Neuronal stem cell (in vitro differentiated cells): ENCODE measurements at regions not wholly inside any gene's neighbourhood (a gene's known extent, or its start where the extent isn't known, plus 50 kb on each side); places are given as distances from the start of the nearest gene placed in this dataset.
A peak's percentile ranks its signal among the peaks of the same experiment; 100 is the strongest.

Source experiments
- DNase-seq: peaks from one replicate; pipeline ENCODE4 v3.0.0-alpha.2; 2013; ENCODE audit warnings: low spot score
- H2AFZ ChIP-seq: one replicate; pipeline ENCODE4 v1.6.1; 2013; ENCODE audit warnings: mild to moderate bottlenecking, low read length, inconsistent platforms
- H2AK5ac ChIP-seq: 2 replicates; pipeline ENCODE4 v1.6.1; 2013; ENCODE audit warnings: low read depth, mild to moderate bottlenecking, inconsistent platforms, low read length, moderate library complexity, mixed read lengths
- H2BK120ac ChIP-seq: 2 replicates; pipeline ENCODE4 v1.6.1; 2013; ENCODE audit warnings: low read depth, mild to moderate bottlenecking, inconsistent platforms, low read length, moderate library complexity, mixed read lengths
- H2BK12ac ChIP-seq: one replicate; pipeline ENCODE4 v1.6.1; 2013; ENCODE audit warnings: low read length, inconsistent platforms
- H2BK15ac ChIP-seq: 2 replicates; pipeline ENCODE4 v1.6.1; 2013; ENCODE audit warnings: mild to moderate bottlenecking, low read length, inconsistent platforms, mixed read lengths
- H2BK5ac ChIP-seq: one replicate; pipeline ENCODE4 v1.6.1; 2013; ENCODE audit warnings: inconsistent platforms, mild to moderate bottlenecking, low read length, moderate library complexity
- H3K14ac ChIP-seq: one replicate; pipeline ENCODE4 v1.6.1; 2013; ENCODE audit warnings: low read length, inconsistent platforms
- H3K18ac ChIP-seq: 2 replicates; pipeline ENCODE4 v1.6.1; 2013; ENCODE audit warnings: low read length, inconsistent platforms
- H3K23ac ChIP-seq: 2 replicates; pipeline ENCODE4 v1.6.1; 2013; ENCODE audit warnings: low read depth, mild to moderate bottlenecking, mixed read lengths, low read length, inconsistent platforms; ENCODE audit not compliant: poor library complexity
- H3K27ac ChIP-seq: replicated peaks from 3 replicates; pipeline ENCODE4 v1.5.1; 2013; ENCODE audit warnings: low read length, inconsistent platforms
- H3K27me3 ChIP-seq, 3 experiments: 2 replicates each; pipeline ENCODE4 v1.6.1; 2013; ENCODE audit warnings: low read length in 3 of 3, mild to moderate bottlenecking in 2 of 3, inconsistent platforms in 1 of 3, low read depth in 1 of 3, mixed read lengths in 1 of 3, moderate library complexity in 1 of 3; ENCODE audit not compliant: control insufficient read depth in 3 of 3, insufficient read depth in 3 of 3
- H3K36me3 ChIP-seq, 2 donors: replicated peaks in 1 of 2; 2 replicates each; pipeline ENCODE4 v1.6.1; 2013; ENCODE audit warnings: low read length in 2 of 2; ENCODE audit not compliant: control insufficient read depth in 2 of 2, insufficient read depth in 2 of 2
- H3K4ac ChIP-seq: 2 replicates; pipeline ENCODE4 v1.6.1; 2013; ENCODE audit warnings: inconsistent platforms, mild to moderate bottlenecking, low read length, moderate library complexity
- H3K4me1 ChIP-seq, 2 donors: 1 replicate in 1 of 2; 2 replicates in 1 of 2; pipeline ENCODE4 v1.6.1; 2013; ENCODE audit warnings: low read length in 2 of 2, low read depth in 1 of 2; ENCODE audit not compliant: control insufficient read depth in 2 of 2, insufficient read depth in 1 of 2
- H3K4me2 ChIP-seq: one replicate; pipeline ENCODE4 v1.6.1; 2013; ENCODE audit warnings: mild to moderate bottlenecking, low read length, inconsistent platforms; ENCODE audit not compliant: insufficient read depth, poor library complexity, severe bottlenecking
- H3K4me3 ChIP-seq, 2 donors: 2 replicates each; pipeline ENCODE4 v1.5.1; 2013; ENCODE audit warnings: low read length in 2 of 2, mild to moderate bottlenecking in 2 of 2, inconsistent platforms in 1 of 2, moderate library complexity in 1 of 2
- H3K79me1 ChIP-seq: one replicate; pipeline ENCODE4 v1.6.1; 2013; ENCODE audit warnings: low read depth, mild to moderate bottlenecking, inconsistent platforms, low read length, moderate library complexity
- H3K9ac ChIP-seq: one replicate; pipeline ENCODE4 v1.6.1; 2013; ENCODE audit warnings: mild to moderate bottlenecking, low read depth, low read length, inconsistent platforms; ENCODE audit not compliant: poor library complexity
- H3K9me3 ChIP-seq, 2 donors: replicated peaks in 1 of 2; 2 replicates each; pipeline versions ENCODE3 to v1.6.1; 2013; ENCODE audit warnings: low read length in 2 of 2, mild to moderate bottlenecking in 2 of 2, inconsistent platforms in 1 of 2, low read depth in 1 of 2, mixed read lengths in 1 of 2, moderate library complexity in 1 of 2; ENCODE audit not compliant: control insufficient read depth in 2 of 2, insufficient read depth in 1 of 2
- H4K8ac ChIP-seq: one replicate; pipeline ENCODE4 v1.6.1; 2013; ENCODE audit warnings: low read depth, mild to moderate bottlenecking, inconsistent platforms, low read length, moderate library complexity
- H4K91ac ChIP-seq: one replicate; pipeline ENCODE4 v1.6.1; 2013; ENCODE audit warnings: low read length, low read depth, mild to moderate bottlenecking, inconsistent platforms; ENCODE audit not compliant: poor library complexity
- WGBS, 2 donors: extraction: QIAGEN DNeasy Blood & Tissue Kit; methylation state at CpG; one replicate each; pipeline ENCODE4 v1.1.7; 2013; ENCODE audit warnings: missing lambda C conversion rate in 2 of 2, mixed read lengths in 1 of 2; ENCODE audit not compliant: insufficient read length in 2 of 2, insufficient replicate concordance in 1 of 2; ENCODE audit errors: extremely low coverage in 2 of 2; 5-methylcytosine and 5-hydroxymethylcytosine counted together

DNA sequence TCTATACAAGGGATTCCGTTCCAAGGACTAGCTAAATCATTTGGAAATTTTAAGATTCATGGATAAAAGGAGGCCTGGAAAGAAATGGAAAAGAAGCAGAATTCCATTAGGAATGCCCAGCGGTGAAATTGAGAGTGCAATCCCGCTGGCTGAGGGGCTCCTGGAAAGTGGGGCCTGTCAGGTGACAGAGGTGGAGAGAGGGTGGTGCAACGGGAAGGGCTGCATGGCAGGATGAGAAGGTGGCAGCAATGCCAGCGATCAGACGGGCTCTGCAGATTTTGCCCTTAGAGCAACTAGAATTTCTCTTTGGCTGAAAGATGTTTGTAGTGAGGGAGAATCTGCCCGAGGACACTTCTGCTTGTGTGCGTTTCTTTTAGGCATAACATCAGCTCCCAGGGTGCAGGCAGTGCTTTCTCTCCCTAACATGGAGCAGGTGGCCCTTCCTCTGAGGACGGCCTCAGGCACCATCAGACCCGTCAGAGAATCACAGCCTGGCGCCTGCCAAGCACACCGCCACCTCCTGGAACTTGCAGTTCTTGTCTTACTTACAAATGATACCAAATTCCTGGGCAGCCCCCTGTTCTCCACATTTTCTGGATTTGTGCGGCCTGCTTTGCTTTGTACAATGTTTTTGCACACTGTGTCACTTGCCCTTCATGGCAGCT, 261.6 kb downstream of the NDUFA10 start:
- H3K9me3 ChIP-seq, result peaks cover 0 to 3% of the 10 kb centered on the region in 2 donors
- H3K14ac ChIP-seq, result no peak overlapping the region
- no peak overlapping the region for H2BK120ac ChIP-seq
- H4K91ac ChIP-seq, result no peak overlapping the region
- peak overlapping the region; percentile 42 for H3K18ac ChIP-seq
- DNase-seq, result no peak
- H3K9ac ChIP-seq, result no peak overlapping the region
- whole genome bisulfite sequencing, 2 donors, result no CpG with 5 or more reads among the region's 13 CpGs
- H3K4me1 ChIP-seq, result peaks cover 0 to 6% of the 10 kb centered on the region in 2 donors
- no peak overlapping the region for H3K4me3 ChIP-seq
- no peak overlapping the region for H3K27ac ChIP-seq
- H3K79me1 ChIP-seq, result no peaks in the 10 kb centered on the region
- no peak overlapping the region for H4K8ac ChIP-seq
- no peak overlapping the region for H2AFZ ChIP-seq
- H3K23ac ChIP-seq, result no peak overlapping the region
- no peak overlapping the region for H2BK15ac ChIP-seq
- H3K4me2 ChIP-seq, result no peak overlapping the region
- no peak overlapping the region for H2BK12ac ChIP-seq
- no peaks in the 10 kb centered on the region for H3K27me3 ChIP-seq
- no peaks in the 10 kb centered on the region for H3K36me3 ChIP-seq
- H3K4ac ChIP-seq, result no peak overlapping the region
- H2BK5ac ChIP-seq, result no peak overlapping the region
- H2AK5ac ChIP-seq, result no peak overlapping the region

DNA sequence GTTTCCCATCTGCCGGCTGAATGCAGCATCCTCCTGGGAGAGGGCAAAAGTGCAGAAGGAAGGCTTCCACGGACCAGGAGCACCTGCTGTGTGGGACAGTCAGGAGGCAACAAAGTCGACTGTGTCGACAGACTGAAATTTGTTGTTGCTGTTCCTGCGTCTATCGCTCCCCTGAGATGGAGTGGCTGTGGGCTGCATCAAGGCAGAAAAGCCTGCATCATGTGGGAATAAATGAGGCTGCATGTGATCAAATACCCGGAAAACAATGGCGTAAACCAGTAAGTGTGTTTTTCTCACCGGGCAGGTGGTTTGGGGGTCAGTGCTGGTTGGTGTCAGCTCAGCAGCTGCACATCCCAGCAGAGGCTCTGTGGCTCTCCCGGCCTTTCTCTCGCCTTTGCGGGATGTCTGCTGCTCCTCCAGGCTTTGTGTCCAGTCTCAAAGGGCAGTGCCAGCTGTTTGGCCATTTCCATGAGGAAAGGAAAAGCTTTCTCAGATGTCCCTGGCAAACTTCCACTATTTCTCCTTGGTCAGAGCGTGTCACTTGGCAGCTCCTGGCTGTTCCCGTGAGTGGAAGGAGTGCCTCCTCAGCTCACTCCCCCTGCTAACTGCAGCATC, 262.4 kb downstream of the NDUFA10 start:
- Histone ChIP-seq H4K91ac (no peak overlapping the region), H2AK5ac (no peak overlapping the region), H2AFZ (no peak overlapping the region), H2BK12ac (peak overlapping the region; percentile 35), H3K23ac (no peak overlapping the region), H3K27ac (no peak overlapping the region), H3K36me3 (no peaks in the 10 kb centered on the region), H3K4me2 (no peak overlapping the region), H3K14ac (no peak overlapping the region), H3K79me1 (no peaks in the 10 kb centered on the region), H2BK120ac (no peak overlapping the region), H3K4me3 (no peak overlapping the region), H3K4ac (no peak overlapping the region), H3K27me3 (no peaks in the 10 kb centered on the region), H3K4me1 (peaks cover 0 to 10% of the 10 kb centered on the region in 2 donors), H3K9me3 (peaks cover 0 to 3% of the 10 kb centered on the region in 2 donors), H2BK5ac (no peak overlapping the region), H3K18ac (peak overlapping the region; percentile 15), H3K9ac (peak overlapping the region; percentile 65), H4K8ac (peak overlapping the region; percentile 58), H2BK15ac (no peak overlapping the region)
- no peak for DNase-seq
- WGBS, 2 donors, result no CpG with 5 or more reads among the region's 14 CpGs

DNA sequence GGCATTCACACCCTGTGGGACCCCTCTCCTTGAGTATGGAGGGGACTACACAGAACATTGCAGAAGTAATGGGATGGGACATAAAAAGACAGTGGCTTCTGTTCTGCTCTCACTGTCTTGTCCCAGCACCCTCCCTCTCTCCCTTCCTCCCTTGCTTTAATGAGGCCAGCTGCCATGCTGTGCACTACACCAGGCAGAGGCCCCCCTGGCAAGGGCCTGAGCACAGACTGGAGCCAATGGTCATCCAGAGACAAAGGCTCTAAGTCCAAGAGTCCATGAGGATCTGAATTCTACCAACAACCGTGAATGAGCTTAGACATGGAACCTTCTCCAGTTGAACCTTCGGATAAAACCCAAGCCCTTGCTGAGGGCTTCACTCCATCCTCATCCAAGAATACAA, 263.0 kb downstream of the NDUFA10 start:
- no peak for DNase-seq
- no peak overlapping the region for H2BK120ac ChIP-seq
- H3K27me3 ChIP-seq, result no peaks in the 10 kb centered on the region
- H2AFZ ChIP-seq, result no peak overlapping the region
- no peak overlapping the region for H4K91ac ChIP-seq
- peaks cover 0 to 10% of the 10 kb centered on the region in 2 donors for H3K4me1 ChIP-seq
- no peaks in the 10 kb centered on the region for H3K36me3 ChIP-seq
- H3K14ac ChIP-seq, result no peak overlapping the region
- no peak overlapping the region for H3K4me3 ChIP-seq
- H2BK5ac ChIP-seq, result no peak overlapping the region
- WGBS, 2 donors, result no CpG with 5 or more reads among the region's 2 CpGs
- no peak overlapping the region for H4K8ac ChIP-seq
- no peak overlapping the region for H3K9ac ChIP-seq
- no peaks in the 10 kb centered on the region for H3K79me1 ChIP-seq
- H2BK15ac ChIP-seq, result no peak overlapping the region
- no peak overlapping the region for H3K23ac ChIP-seq
- no peak overlapping the region for H3K27ac ChIP-seq
- H3K4me2 ChIP-seq, result no peak overlapping the region
- no peak overlapping the region for H2BK12ac ChIP-seq
- H3K4ac ChIP-seq, result no peak overlapping the region
- H3K18ac ChIP-seq, result no peak overlapping the region
- H3K9me3 ChIP-seq, result peaks cover 0 to 3% of the 10 kb centered on the region in 2 donors
- H2AK5ac ChIP-seq, result no peak overlapping the region

DNA sequence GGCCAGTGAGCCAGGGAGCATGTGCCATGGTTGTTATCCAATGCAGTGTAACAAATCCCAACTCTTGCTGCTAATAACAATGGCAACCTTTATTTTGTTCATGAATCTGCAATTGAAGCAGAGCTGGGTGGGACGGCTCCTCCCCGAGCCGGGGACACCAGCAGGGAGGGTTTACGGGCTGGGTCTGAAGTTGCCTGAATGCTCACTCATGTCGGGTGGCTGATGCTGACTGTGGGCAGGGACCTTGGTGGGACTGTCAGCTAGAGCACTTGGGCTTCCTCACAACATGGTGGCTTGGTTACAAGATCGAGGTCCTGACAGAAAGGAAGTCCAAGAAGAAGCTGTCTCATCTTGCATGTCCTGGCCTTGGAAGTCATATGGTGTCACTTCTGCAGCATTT, 264.5 kb downstream of the NDUFA10 start:
- Histone ChIP-seq H3K4me1 (peaks cover 0 to 10% of the 10 kb centered on the region in 2 donors), H4K91ac (no peak overlapping the region), H3K9ac (no peak overlapping the region), H3K36me3 (no peaks in the 10 kb centered on the region), H3K23ac (no peak overlapping the region), H3K9me3 (peaks cover 0 to 3% of the 10 kb centered on the region in 2 donors), H2AK5ac (no peak overlapping the region), H3K18ac (no peak overlapping the region), H3K14ac (no peak overlapping the region), H3K79me1 (no peaks in the 10 kb centered on the region), H2BK15ac (no peak overlapping the region), H3K4ac (no peak overlapping the region), H3K27ac (no peak overlapping the region), H2BK12ac (no peak overlapping the region), H2AFZ (no peak overlapping the region), H2BK5ac (no peak overlapping the region), H3K4me3 (no peak overlapping the region), H2BK120ac (no peak overlapping the region), H3K4me2 (no peak overlapping the region), H3K27me3 (no peaks in the 10 kb centered on the region), H4K8ac (no peak overlapping the region)
- WGBS, 2 donors, result no CpG with 5 or more reads among the region's 6 CpGs
- no peak for DNase-seq
